Kidney (tissue), 13 donors: ENCODE measurements at regions not wholly inside any gene's neighbourhood (a gene's known extent, or its start where the extent isn't known, plus 50 kb on each side); places are given as distances from the start of the nearest gene placed in this dataset.

Experiments used
- DNase-seq, 5 donors: peaks; one replicate each; pipeline ENCODE4 v3.0.0-alpha.2; 2013 to 2020
- FAIRE-seq: peaks from 2 replicates; lab custom pipeline; 2012; peaks lifted over from hg19 to GRCh38; lab: Jason Lieb, UNC
- H3K27ac ChIP-seq, 2 donors: one replicate each; pipeline ENCODE4 v1.7.0; 2013; ENCODE audit warnings: low read depth in 2 of 2, low read length in 2 of 2, inconsistent platforms in 1 of 2
- H3K27me3 ChIP-seq: one replicate; pipeline ENCODE4 v1.7.1; 2013; ENCODE audit warnings: low read length, inconsistent platforms; ENCODE audit not compliant: control insufficient read depth, insufficient read depth
- H3K36me3 ChIP-seq, 3 donors: one replicate each; pipeline versions ENCODE4 v1.7.0 to v1.7.1; 2013; ENCODE audit warnings: low read length in 3 of 3, control low read depth in 1 of 3, inconsistent platforms in 1 of 3; ENCODE audit not compliant: insufficient read depth in 3 of 3, control insufficient read depth in 2 of 3
- H3K4me1 ChIP-seq, 3 donors: one replicate each; pipeline versions ENCODE4 v1.7.0 to v1.7.1; 2013; ENCODE audit warnings: low read length in 3 of 3, inconsistent platforms in 1 of 3, low read depth in 1 of 3; ENCODE audit not compliant: control insufficient read depth in 2 of 3, insufficient read depth in 2 of 3
- H3K4me3 ChIP-seq, 3 donors: one replicate each; pipeline versions ENCODE4 v1.7.0 to v1.8.1; 2013; ENCODE audit warnings: low read length in 3 of 3, control low read depth in 1 of 3, inconsistent platforms in 1 of 3
- H3K9ac ChIP-seq, 3 donors: one replicate each; pipeline versions ENCODE4 v1.7.0 to v1.7.1; 2013; ENCODE audit warnings: low read length in 3 of 3, control low read depth in 1 of 3, inconsistent platforms in 1 of 3
- H3K9me3 ChIP-seq, 3 donors: one replicate each; pipeline versions ENCODE4 v1.7.0 to v1.7.1; 2013; ENCODE audit warnings: low read length in 3 of 3, control low read depth in 1 of 3, inconsistent platforms in 1 of 3; ENCODE audit not compliant: control insufficient read depth in 2 of 3, insufficient read depth in 1 of 3
- intact Hi-C: fragments of 100-400 bp; cut with DNase I; formaldehyde crosslinking; loops from one replicate; pipeline ENCODE4 v1.11.1; 2022
- TF ChIP-seq, protein P1 (sequence below): IDR thresholded peaks from 3 replicates; pipeline ENCODE4 v1.5.1; 2012; ENCODE audit warnings: mild to moderate bottlenecking, moderate library complexity, borderline replicate concordance; ENCODE audit not compliant: insufficient read depth; ENCODE audit errors: extremely low read depth
- donor health status: control.
- donor health status: control.
- donor health status: control.
- donor health status: control.
- donor health status: control.
- donor health status: DM: yes; HTN: yes; CAD: no.
- donor health status: Normal renal cell carcinoma (clear cell type).

DNA sequence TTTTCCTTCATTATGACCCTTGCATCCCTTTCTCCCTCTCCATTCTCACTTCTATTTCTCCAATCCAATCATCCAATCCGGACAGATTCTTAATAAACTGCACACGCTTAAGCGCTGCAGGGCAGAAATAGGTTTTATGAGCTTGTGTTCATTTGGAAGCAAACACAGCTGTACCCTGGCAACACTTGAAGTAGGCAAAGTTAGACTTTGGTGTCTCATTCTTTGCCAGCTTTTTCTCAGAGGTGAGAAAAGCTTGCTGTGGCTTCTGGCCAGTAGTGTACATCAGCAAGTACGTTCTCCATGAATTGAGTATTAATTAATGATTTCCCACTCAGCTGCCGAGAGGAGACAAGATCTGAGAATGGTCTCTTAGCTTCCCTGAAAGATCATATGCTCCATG, 88.5 kb downstream of the FBXO4 start:
- FAIRE-seq, result no peak

DNA sequence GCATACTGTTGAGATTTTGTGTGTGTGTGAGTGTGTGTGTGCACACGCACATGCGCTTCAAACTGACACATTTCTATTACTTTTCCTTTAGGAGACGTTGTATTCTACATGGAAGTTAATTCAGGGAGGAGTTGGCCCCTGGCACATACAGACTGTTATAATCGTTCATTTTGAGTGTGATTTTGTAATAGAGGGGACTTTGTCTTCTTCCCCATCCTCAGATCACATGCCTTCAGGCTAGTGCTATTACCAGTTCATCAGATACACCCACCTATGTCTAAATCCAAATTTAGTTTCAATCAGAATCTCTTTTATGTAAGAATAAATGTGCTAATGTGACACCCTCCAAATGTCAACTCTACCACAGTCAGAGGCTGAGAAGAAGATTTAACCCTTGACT, 90.2 kb downstream of the FBXO4 start:
- TF ChIP-seq, protein P1, sequence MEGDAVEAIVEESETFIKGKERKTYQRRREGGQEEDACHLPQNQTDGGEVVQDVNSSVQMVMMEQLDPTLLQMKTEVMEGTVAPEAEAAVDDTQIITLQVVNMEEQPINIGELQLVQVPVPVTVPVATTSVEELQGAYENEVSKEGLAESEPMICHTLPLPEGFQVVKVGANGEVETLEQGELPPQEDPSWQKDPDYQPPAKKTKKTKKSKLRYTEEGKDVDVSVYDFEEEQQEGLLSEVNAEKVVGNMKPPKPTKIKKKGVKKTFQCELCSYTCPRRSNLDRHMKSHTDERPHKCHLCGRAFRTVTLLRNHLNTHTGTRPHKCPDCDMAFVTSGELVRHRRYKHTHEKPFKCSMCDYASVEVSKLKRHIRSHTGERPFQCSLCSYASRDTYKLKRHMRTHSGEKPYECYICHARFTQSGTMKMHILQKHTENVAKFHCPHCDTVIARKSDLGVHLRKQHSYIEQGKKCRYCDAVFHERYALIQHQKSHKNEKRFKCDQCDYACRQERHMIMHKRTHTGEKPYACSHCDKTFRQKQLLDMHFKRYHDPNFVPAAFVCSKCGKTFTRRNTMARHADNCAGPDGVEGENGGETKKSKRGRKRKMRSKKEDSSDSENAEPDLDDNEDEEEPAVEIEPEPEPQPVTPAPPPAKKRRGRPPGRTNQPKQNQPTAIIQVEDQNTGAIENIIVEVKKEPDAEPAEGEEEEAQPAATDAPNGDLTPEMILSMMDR, result no peak
- Histone ChIP-seq H3K27ac (no peak overlapping the region), H3K9ac (no peak overlapping the region), H3K4me1 (no peaks in the 10 kb centered on the region), H3K4me3 (no peak overlapping the region), H3K36me3 (no peaks in the 10 kb centered on the region), H3K9me3 (no peaks in the 10 kb centered on the region), H3K27me3 (no peaks in the 10 kb centered on the region)
- no peak for FAIRE-seq
- DNase-seq, result no peak
- intact Hi-C loops, result loop anchor here (10.0 kb wide), 1 partner anchor 750 kb away; no protein-coding TSS in a partner anchor

More for the DNA sequence above, 88.5 kb downstream of the FBXO4 start:
- Histone ChIP-seq H3K27ac (no peak overlapping the region), H3K9ac (no peak overlapping the region), H3K4me3 (no peak overlapping the region), H3K27me3 (no peaks in the 10 kb centered on the region), H3K4me1 (no peaks in the 10 kb centered on the region), H3K9me3 (no peaks in the 10 kb centered on the region), H3K36me3 (no peaks in the 10 kb centered on the region)
- intact Hi-C loops, result loop anchor here (10.0 kb wide), 1 partner anchor 751 kb away; no protein-coding TSS in a partner anchor
- no peak for DNase-seq
- TF ChIP-seq, protein P1, result no peak

DNA sequence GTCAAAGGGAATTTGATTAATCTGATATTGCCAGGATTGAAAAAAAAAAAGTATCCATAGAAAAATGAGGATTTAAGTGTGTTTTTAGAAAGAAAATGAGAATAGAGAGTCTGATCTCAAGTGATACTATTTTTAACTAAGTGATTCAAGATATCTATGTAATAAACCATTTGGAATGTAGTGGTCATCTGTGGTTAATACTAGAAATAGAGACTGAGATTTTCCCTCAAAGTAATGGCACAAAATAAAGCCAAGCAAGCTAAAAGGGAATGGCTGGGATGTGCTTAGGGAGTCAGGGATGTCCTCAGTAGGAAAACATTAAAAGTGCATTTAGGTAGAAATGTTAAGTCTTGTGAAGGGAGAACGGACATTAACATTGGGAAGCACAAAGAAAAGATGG, 90.6 kb downstream of the FBXO4 start:
- intact Hi-C loops, result loop anchor here (10.0 kb wide), 1 partner anchor 749 kb away; no protein-coding TSS in a partner anchor
- Histone ChIP-seq H3K4me3 (no peak overlapping the region), H3K27ac (no peak overlapping the region), H3K9me3 (no peaks in the 10 kb centered on the region), H3K9ac (no peak overlapping the region), H3K4me1 (no peaks in the 10 kb centered on the region), H3K27me3 (no peaks in the 10 kb centered on the region), H3K36me3 (no peaks in the 10 kb centered on the region)
- TF ChIP-seq, protein P1, result no peak
- DNase-seq (no peak), FAIRE-seq (no peak)

DNA sequence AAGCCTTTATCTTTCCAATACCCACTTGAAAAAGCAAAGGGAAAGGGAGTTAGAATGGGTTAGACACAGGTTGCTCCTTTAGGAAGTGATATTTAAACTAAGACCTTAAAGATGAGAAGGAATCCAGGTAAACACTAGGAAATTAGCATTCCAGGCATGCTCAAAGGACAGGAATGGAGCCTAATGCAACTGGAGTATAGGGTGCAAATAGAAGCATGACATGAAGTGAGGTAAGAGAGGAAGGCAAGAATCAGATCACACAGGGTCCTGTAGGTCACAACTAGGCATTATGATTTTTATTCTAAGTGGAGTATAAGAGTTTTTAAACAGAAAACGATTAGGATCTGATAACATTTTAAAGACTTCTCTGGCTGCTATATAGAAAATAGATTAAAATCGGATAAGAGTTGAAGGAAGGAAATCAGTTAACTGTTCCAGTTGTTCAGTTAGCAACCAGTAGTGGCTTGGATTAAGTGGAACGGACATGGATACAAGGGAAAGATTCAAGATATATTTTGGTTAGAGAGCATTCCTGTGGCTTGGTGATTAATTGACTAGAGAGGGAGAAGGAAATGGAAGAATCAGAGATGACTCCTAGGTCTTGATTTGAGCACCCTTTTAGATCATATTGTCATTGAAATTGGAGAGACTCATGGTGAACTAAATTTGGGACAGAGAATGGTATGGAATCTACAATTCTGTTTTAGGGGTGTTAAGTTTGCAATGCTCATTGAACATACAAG, 95.9 kb downstream of the FBXO4 start:
- FAIRE-seq (no peak), DNase-seq (no peak)
- H3K27me3 ChIP-seq, result no peaks in the 10 kb centered on the region
- no peaks in the 10 kb centered on the region for H3K36me3 ChIP-seq
- no peak overlapping the region for H3K9ac ChIP-seq
- no peaks in the 10 kb centered on the region for H3K9me3 ChIP-seq
- no peak overlapping the region for H3K4me3 ChIP-seq
- no peaks in the 10 kb centered on the region for H3K4me1 ChIP-seq
- no peak overlapping the region for H3K27ac ChIP-seq
- intact Hi-C loops, result no loop called here
- TF ChIP-seq, protein P1, result no peak
